ENCODE measurements at regions not wholly inside any gene's neighbourhood (a gene's known extent, or its start where the extent isn't known, plus 50 kb on each side); places are given as distances from the start of the nearest gene placed in this dataset.

DNA sequence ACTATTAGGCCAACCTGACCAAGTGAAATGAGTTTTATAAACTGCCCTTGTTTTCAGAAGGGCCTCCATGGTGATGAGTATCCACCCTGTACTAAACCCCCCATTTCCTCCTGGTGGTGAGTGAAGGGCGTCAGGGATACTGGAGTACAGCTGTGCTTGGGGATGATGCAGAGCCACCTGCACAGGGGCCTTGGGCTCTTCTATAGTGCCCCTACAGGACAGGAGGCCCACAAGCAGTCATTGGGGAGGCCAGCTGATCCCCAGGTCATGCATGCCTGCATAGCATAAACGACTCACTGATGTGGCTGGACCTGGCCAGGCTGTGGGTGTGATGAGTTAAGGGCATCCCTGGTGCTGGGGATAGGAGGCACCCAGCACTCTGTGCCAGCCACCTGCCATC lies 114.1 kb upstream of the CELF2 start:
- TF ChIP-seq CTCF (IDR thresholded peaks at IDR 0.05): no peak
- TF ChIP-seq POLR2AphosphoS5 (IDR thresholded peaks at IDR 0.05): no peak
